Mesenchymal stem cell (in vitro differentiated cells and primary cell): ENCODE measurements at regions not wholly inside any gene's neighbourhood (a gene's known extent, or its start where the extent isn't known, plus 50 kb on each side); places are given as distances from the start of the nearest gene placed in this dataset.

ENCODE experiments used
- DNase-seq: peaks from one replicate; pipeline ENCODE4 v3.0.0-alpha.2; 2013
- H2AFZ ChIP-seq: one replicate; pipeline ENCODE4 v1.6.1; 2013; ENCODE audit warnings: low read depth, mild to moderate bottlenecking, control low read depth, inconsistent platforms, low read length, moderate library complexity
- H2AK5ac ChIP-seq: 2 replicates; pipeline ENCODE4 v1.6.1; 2013; ENCODE audit warnings: low read length, moderate library complexity, mild to moderate bottlenecking, inconsistent platforms; ENCODE audit not compliant: severe bottlenecking
- H2BK120ac ChIP-seq: one replicate; pipeline ENCODE4 v1.6.1; 2013; ENCODE audit warnings: low read depth, mild to moderate bottlenecking, inconsistent platforms, low read length, moderate library complexity
- H2BK12ac ChIP-seq, 2 experiments: one replicate each; pipeline ENCODE4 v1.6.1; 2013; ENCODE audit warnings: inconsistent platforms in 2 of 2, low read length in 2 of 2, mild to moderate bottlenecking in 2 of 2, moderate library complexity in 2 of 2, control low read depth in 1 of 2
- H2BK15ac ChIP-seq: one replicate; pipeline ENCODE4 v1.6.1; 2013; ENCODE audit warnings: mild to moderate bottlenecking, low read depth, inconsistent platforms; ENCODE audit not compliant: poor library complexity, severe bottlenecking
- H2BK5ac ChIP-seq: 2 replicates; pipeline ENCODE4 v1.6.1; 2013; ENCODE audit warnings: low read depth, mild to moderate bottlenecking, low read length, control low read depth, inconsistent platforms; ENCODE audit not compliant: poor library complexity, severe bottlenecking
- H3K14ac ChIP-seq, 2 experiments: one replicate each; pipeline ENCODE4 v1.6.1; 2013; ENCODE audit warnings: inconsistent platforms in 2 of 2, low read length in 2 of 2, control low read depth in 1 of 2, mild to moderate bottlenecking in 1 of 2, moderate library complexity in 1 of 2
- H3K18ac ChIP-seq, 2 experiments: one replicate each; pipeline ENCODE4 v1.6.1; 2013; ENCODE audit warnings: inconsistent platforms in 2 of 2, low read length in 2 of 2, control low read depth in 1 of 2, low read depth in 1 of 2, mild to moderate bottlenecking in 1 of 2
- H3K23ac ChIP-seq, 2 experiments: one replicate each; pipeline ENCODE4 v1.6.1; 2013; ENCODE audit warnings: inconsistent platforms in 2 of 2, low read length in 2 of 2, mild to moderate bottlenecking in 2 of 2, moderate library complexity in 2 of 2, control low read depth in 1 of 2
- H3K27ac ChIP-seq: 2 replicates; pipeline ENCODE4 v1.5.1; 2013; ENCODE audit warnings: mild to moderate bottlenecking, moderate library complexity, low read length, control low read depth, inconsistent platforms; ENCODE audit not compliant: poor library complexity, severe bottlenecking
- H3K27me3 ChIP-seq, 2 experiments: 2 replicates each; pipeline versions ENCODE4 v1.6.1 to v1.7.0; 2013; ENCODE audit warnings: low read length in 2 of 2, mild to moderate bottlenecking in 2 of 2, moderate library complexity in 2 of 2, control low read depth in 1 of 2, inconsistent platforms in 1 of 2; ENCODE audit not compliant: control insufficient read depth in 1 of 2, insufficient read depth in 1 of 2
- H3K36me3 ChIP-seq, 2 experiments: 2 replicates each; pipeline versions ENCODE4 v1.6.1 to v1.7.0; 2013; ENCODE audit warnings: low read length in 2 of 2, control low read depth in 1 of 2, inconsistent platforms in 1 of 2, low read depth in 1 of 2, mild to moderate bottlenecking in 1 of 2; ENCODE audit not compliant: insufficient read depth in 2 of 2, control insufficient read depth in 1 of 2
- H3K4ac ChIP-seq, 2 experiments: one replicate each; pipeline ENCODE4 v1.6.1; 2013; ENCODE audit warnings: inconsistent platforms in 2 of 2, low read length in 2 of 2, mild to moderate bottlenecking in 2 of 2, moderate library complexity in 2 of 2, control low read depth in 1 of 2, low read depth in 1 of 2
- H3K4me1 ChIP-seq: 2 replicates; pipeline ENCODE4 v1.6.1; 2013; ENCODE audit warnings: low read depth, low read length, control low read depth; ENCODE audit not compliant: control insufficient read depth, insufficient read depth
- H3K4me2 ChIP-seq: 2 replicates; pipeline ENCODE4 v1.6.1; 2013; ENCODE audit warnings: low read length, mild to moderate bottlenecking, inconsistent platforms; ENCODE audit not compliant: poor library complexity, severe bottlenecking
- H3K4me3 ChIP-seq, 2 experiments: 2 replicates each; pipeline versions ENCODE4 v1.5.1 to v1.7.0; 2013; ENCODE audit warnings: low read length in 2 of 2, mild to moderate bottlenecking in 2 of 2, control low read depth in 1 of 2, low read depth in 1 of 2; ENCODE audit not compliant: insufficient read depth in 1 of 2
- H3K79me1 ChIP-seq: replicated peaks from 2 replicates; pipeline ENCODE4 v1.6.1; 2013; ENCODE audit warnings: mild to moderate bottlenecking, control low read depth, low read length, inconsistent platforms; ENCODE audit not compliant: poor library complexity, severe bottlenecking
- H3K9ac ChIP-seq: 2 replicates; pipeline ENCODE4 v1.7.0; 2013; ENCODE audit warnings: mild to moderate bottlenecking, low read length, moderate library complexity
- H3K9me3 ChIP-seq: 2 replicates; pipeline ENCODE4 v1.7.0; 2013; ENCODE audit warnings: mild to moderate bottlenecking, low read length; ENCODE audit not compliant: control insufficient read depth
- H4K8ac ChIP-seq: one replicate; pipeline ENCODE4 v1.6.1; 2013; ENCODE audit warnings: inconsistent platforms, mild to moderate bottlenecking, low read length, moderate library complexity
- H4K91ac ChIP-seq: one replicate; pipeline ENCODE4 v1.6.1; 2013; ENCODE audit warnings: mild to moderate bottlenecking, low read length, inconsistent platforms
- WGBS: methylation state at CpG from one replicate; pipeline ENCODE4 v1.1.7; 2013; ENCODE audit warnings: mixed read lengths; 5-methylcytosine and 5-hydroxymethylcytosine counted together

DNA sequence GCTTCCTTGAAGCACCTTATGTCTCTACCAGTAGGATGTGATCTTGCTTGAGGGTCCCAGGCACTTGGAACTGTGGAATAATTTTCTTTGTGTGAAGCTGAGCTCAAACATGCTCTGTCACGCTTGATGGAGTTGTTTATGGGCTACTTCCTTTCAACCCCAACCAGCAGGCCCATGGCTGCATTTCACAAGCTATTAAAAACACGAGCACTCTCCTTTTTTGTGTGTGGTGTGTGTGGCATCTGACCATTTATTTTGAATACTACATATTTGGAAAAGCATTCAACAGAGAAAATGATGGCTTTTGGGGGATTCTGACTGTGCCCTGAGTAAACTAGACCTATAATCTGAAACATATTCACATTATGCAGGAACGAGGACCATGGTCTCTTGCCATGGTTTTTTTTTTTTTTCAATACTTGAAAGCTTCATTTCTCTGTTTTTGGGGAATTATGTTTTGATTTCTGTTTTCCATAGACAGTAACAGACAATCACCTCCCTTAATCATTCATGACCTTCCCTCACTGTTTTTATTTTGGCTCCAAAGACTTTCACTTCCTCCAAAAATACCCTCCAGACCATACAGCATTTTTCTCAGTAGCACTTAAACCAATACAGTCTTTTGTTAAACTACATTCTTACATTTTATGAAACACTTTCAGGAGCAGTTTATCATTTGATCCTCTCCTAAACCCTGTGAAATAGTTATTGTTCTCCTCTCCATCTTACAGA lies 233.6 kb upstream of the BMPER start:
- Histone ChIP-seq H2BK15ac (no peak overlapping the region), H2AFZ (no peak overlapping the region), H3K9ac (no peak overlapping the region), H3K4ac (no peak overlapping the region), H3K27ac (peak overlapping the region; percentile 44), H3K4me1 (peaks cover 2% of the 10 kb centered on the region), H3K18ac (no peak overlapping the region), H3K36me3 (no peaks in the 10 kb centered on the region), H2BK12ac (peak overlapping the region in 1 of 2 experiments; percentile 48), H4K91ac (no peak overlapping the region), H4K8ac (no peak overlapping the region), H2BK120ac (no peak overlapping the region), H2BK5ac (no peak overlapping the region), H3K9me3 (no peaks in the 10 kb centered on the region), H3K79me1 (no peaks in the 10 kb centered on the region), H3K4me2 (no peak overlapping the region), H3K27me3 (no peaks in the 10 kb centered on the region), H3K23ac (no peak overlapping the region), H3K4me3 (no peak overlapping the region), H2AK5ac (no peak overlapping the region), H3K14ac (no peak overlapping the region)
- no CpG with 5 or more reads among the region's 3 CpGs for WGBS
- no peak for DNase-seq

DNA sequence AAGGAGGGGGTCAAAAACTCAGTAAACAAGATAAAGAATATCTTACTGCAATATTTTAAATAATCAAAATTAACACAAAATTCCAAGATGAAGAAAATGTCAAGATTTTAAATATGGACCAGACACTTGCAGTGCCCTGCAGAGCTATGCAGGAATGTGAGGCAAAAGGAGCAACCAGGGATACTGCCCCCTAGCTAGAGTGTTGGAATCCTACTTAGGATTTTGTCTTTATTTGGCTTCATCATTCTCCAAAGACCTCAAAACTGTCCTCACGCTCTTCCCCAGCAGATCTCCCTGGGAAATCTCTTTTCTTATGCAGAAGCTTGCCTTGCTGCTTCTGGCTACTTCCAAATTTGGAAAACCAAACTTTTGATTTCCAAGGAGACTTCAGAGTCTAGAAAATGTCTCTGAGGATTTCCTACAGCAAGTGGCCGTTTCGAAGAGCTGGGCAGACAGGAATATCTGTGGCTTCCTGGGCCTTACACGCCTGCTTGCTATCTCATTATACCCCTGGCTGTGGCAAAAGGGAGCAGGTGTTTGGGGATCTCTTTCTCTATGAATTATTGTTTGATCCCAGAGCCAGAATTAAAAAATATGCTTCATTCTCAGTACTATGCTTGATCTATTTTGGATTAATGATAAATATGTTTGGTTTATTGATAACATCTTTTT lies 232.2 kb upstream of the BMPER start:
- no peak overlapping the region for H3K4me3 ChIP-seq
- no peak overlapping the region for H2BK12ac ChIP-seq
- H3K36me3 ChIP-seq = no peaks in the 10 kb centered on the region
- WGBS = 99% methylated on average over 4 of the region's 4 CpGs
- no peak overlapping the region for H3K14ac ChIP-seq
- H3K4me1 ChIP-seq = peaks cover 2% of the 10 kb centered on the region
- H2AFZ ChIP-seq = no peak overlapping the region
- no peak for DNase-seq
- no peaks in the 10 kb centered on the region for H3K79me1 ChIP-seq
- no peak overlapping the region for H3K9ac ChIP-seq
- H3K18ac ChIP-seq = no peak overlapping the region
- H2BK15ac ChIP-seq = no peak overlapping the region
- no peaks in the 10 kb centered on the region for H3K27me3 ChIP-seq
- no peak overlapping the region for H2BK120ac ChIP-seq
- no peak overlapping the region for H3K4ac ChIP-seq
- H4K91ac ChIP-seq = no peak overlapping the region
- H3K27ac ChIP-seq = no peak overlapping the region
- H3K9me3 ChIP-seq = no peaks in the 10 kb centered on the region
- H2AK5ac ChIP-seq = no peak overlapping the region
- H4K8ac ChIP-seq = no peak overlapping the region
- no peak overlapping the region for H2BK5ac ChIP-seq
- no peak overlapping the region for H3K23ac ChIP-seq
- H3K4me2 ChIP-seq = no peak overlapping the region

DNA sequence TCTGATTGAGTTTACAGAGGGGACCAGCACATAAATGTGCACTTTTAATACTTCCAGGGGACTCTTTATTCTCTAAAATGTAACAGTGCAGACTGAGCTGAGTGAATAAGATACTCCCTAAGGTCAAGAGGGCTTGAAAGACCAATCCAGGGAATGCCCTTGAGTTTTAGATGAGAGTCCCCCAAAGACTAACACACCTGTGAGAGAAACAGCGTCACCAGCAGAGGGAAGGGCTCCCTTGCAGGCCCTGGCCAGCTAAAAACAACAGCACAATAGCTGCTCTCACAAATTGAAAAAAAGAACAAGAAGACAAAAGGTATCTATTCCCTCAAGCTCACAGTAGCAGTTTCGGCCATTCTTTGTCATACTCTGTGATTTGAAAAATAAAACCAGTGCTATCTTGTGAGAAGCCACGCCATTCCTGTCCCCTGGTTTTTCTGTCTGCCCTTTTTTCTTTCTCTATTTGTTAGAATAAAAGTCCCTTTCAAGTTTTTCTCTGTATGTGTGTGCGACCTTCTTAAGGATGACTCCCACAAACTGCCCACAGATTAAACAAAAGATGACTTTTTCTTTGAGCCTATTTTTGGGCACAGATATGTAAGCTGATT lies 230.4 kb upstream of the BMPER start:
- Histone ChIP-seq H2BK15ac (no peak overlapping the region), H2AK5ac (no peak overlapping the region), H2BK5ac (no peak overlapping the region), H2BK12ac (no peak overlapping the region), H3K36me3 (no peaks in the 10 kb centered on the region), H4K91ac (no peak overlapping the region), H2AFZ (no peak overlapping the region), H3K4ac (no peak overlapping the region), H3K23ac (no peak overlapping the region), H3K27me3 (no peaks in the 10 kb centered on the region), H3K27ac (no peak overlapping the region), H3K14ac (no peak overlapping the region), H3K18ac (no peak overlapping the region), H4K8ac (no peak overlapping the region), H3K4me1 (peaks cover 1% of the 10 kb centered on the region), H3K9ac (no peak overlapping the region), H3K4me2 (no peak overlapping the region), H2BK120ac (no peak overlapping the region), H3K4me3 (no peak overlapping the region), H3K9me3 (peaks cover 15% of the 10 kb centered on the region), H3K79me1 (no peaks in the 10 kb centered on the region)
- WGBS = 85% methylated on average over 4 of the region's 4 CpGs
- DNase-seq = no peak

DNA sequence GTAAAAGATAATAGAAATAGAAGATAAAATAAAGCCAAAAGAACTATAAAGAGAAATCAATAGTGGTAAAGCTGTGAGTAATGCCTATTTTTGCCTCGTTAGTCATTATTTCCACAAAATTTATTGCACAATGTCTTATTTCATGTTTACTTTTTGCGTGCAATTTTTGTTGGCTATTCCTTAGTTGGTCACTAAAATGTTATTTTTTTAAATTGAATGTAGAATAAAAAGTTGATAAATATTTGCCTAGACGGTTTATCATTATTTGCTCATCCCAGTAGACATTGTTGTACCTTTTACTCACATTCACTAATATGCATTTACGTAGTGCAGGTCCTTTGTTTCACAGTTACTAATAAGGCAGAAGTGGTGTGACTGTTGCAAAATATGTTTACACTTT lies 227.8 kb upstream of the BMPER start:
- Histone ChIP-seq H3K14ac (no peak overlapping the region), H4K91ac (no peak overlapping the region), H2AK5ac (no peak overlapping the region), H2AFZ (no peak overlapping the region), H3K36me3 (no peaks in the 10 kb centered on the region), H3K27me3 (no peaks in the 10 kb centered on the region), H3K4me3 (no peak overlapping the region), H3K23ac (no peak overlapping the region), H3K9me3 (peaks cover 22% of the 10 kb centered on the region), H2BK120ac (no peak overlapping the region), H3K4me1 (no peaks in the 10 kb centered on the region), H3K4ac (no peak overlapping the region), H2BK5ac (no peak overlapping the region), H3K18ac (no peak overlapping the region), H2BK15ac (no peak overlapping the region), H3K4me2 (no peak overlapping the region), H4K8ac (no peak overlapping the region), H3K79me1 (no peaks in the 10 kb centered on the region), H3K9ac (no peak overlapping the region), H3K27ac (no peak overlapping the region), H2BK12ac (no peak overlapping the region)
- WGBS = no CpG with 5 or more reads among the region's 4 CpGs
- no peak for DNase-seq
